Sigmoid colon (tissue), 4 donors: ENCODE measurements at regions not wholly inside any gene's neighbourhood (a gene's known extent, or its start where the extent isn't known, plus 50 kb on each side); places are given as distances from the start of the nearest gene placed in this dataset.

Experiments
- CTCF ChIP-seq, 4 experiments: fragments of 450-650 bp in 3 of 4; fragments of 200-600 bp in 1 of 4; IDR thresholded peaks; one replicate each; pipeline ENCODE4 v1.5.1; 2016 to 2019; ENCODE audit warnings: antibody characterized with exemption in 4 of 4, mild to moderate bottlenecking in 3 of 4, moderate library complexity in 2 of 4
- EP300 ChIP-seq, 4 donors: sonication (generic); formaldehyde crosslinking; IDR thresholded peaks; one replicate each; pipeline ENCODE4 v1.6.1; 2017; ENCODE audit warnings: antibody characterized with exemption in 4 of 4
- POLR2A ChIP-seq, 2 donors: fragments of 450-650 bp; IDR thresholded peaks; one replicate each; pipeline ENCODE4 v1.6.1; 2016; ENCODE audit warnings: antibody characterized with exemption in 2 of 2, mild to moderate bottlenecking in 2 of 2, moderate library complexity in 2 of 2
- POLR2AphosphoS5 ChIP-seq, 4 donors: sonication (generic); formaldehyde crosslinking; IDR thresholded peaks; one replicate each; pipeline ENCODE4 v1.6.1; 2017; ENCODE audit warnings: antibody characterized with exemption in 4 of 4

GRCh38 chr10:44060719-44061118 lies 324.2 kb downstream of the CXCL12 start:
- TF ChIP-seq CTCF (IDR thresholded peaks at IDR 0.05), result no peak
- TF ChIP-seq POLR2A (IDR thresholded peaks at IDR 0.05), result no peak
- no peak for TF ChIP-seq POLR2AphosphoS5 (IDR thresholded peaks at IDR 0.05)
- no peak for TF ChIP-seq EP300 (IDR thresholded peaks at IDR 0.05)
